ENCODE measurements at regions not wholly inside any gene's neighbourhood (a gene's known extent, or its start where the extent isn't known, plus 50 kb on each side); places are given as distances from the start of the nearest gene placed in this dataset.
"Not testable (repeated sequence)": the region's sequence is repeated elsewhere in the genome, so short reads cannot be mapped to it uniquely, and the experiment has no call there.

GRCh38 chr7:79709574-79710409, 256.3 kb upstream of the MAGI2 start:
- DNase-seq, result no peak

DNA sequence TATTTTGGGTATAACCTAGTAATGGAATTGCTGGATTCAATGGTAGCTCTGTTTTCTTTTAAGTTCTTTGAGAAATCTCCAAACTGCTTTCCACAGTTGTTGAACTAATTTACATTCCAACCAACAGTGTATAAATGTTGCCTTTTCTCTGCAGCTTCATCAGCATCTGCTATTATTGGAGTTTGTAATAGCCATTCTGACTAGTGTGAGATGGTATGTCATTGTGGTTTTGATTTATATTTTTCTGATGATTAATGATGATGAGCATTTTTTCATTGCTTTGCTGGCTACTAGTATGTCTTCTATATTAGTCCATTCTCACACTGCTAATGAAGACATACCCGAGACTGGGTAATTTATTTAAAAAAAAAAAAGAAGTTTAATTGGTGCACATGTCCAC, 248.6 kb upstream of the MAGI2 start:
- no peak for DNase-seq

DNA sequence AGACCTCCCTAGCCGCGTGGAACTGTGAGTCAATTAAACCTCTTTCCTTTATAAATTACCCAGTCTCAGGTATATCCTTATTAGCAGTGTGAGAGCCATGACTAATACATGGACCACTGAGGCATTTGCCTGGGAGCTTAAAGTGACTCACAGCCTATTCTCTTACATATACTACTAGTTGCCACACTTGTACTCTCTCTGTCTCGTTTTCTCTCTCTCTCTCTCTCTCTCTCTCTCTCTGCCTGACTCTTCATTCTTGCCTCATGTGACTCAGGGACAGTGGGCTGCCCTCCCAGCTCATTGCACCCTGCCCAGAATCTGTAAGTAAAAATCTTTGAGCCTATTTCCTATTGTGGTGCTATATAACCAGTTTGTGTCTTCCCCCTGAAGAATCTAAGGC, 238.5 kb upstream of the MAGI2 start:
- no peak for DNase-seq

GRCh38 chr7:79691074-79691473, 237.6 kb upstream of the MAGI2 start:
- no peak for DNase-seq

GRCh38 chr7:79684384-79684783, 230.9 kb upstream of the MAGI2 start:
- no peak for DNase-seq

DNA sequence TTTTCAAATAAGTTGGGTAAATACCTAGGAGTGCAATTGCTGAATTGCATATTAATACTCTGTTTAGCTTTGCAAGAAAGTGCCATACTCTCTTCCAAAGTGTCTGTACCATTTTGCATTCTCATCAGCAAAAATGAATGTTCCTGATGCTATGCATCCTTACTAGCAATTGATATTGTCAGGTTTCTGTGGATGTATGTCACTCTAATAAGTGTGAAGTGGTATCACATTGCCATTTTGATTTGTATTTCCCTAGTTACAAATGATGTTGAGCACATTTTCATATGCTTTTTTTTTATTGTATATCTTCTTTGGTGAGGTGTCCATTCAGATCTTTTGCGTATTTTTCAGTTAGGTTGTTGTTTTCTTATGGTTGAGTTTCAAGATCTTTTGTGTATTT, 230.4 kb upstream of the MAGI2 start:
- no peak for DNase-seq

GRCh38 chr7:79683185-79683890, 229.9 kb upstream of the MAGI2 start:
- no peak for DNase-seq

DNA sequence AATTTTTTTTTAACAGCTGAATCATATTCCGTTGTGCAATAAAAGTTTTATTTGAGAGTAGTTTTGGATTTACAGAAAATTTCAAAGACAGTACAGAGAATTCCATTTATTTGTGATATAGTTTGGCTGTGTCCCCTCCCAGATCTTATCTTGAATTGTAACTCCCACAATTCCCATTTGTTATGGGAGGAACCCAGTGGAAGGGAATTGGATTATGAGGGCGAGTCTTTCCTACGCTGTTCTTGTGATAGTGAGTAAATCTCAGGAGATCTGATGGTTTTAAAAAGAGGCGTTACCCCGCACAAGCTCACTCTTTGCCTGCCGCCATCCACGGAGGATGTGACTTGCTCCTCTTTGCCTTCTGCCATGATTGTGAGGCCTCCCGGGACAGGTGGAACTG, 228.0 kb upstream of the MAGI2 start:
- no peak for DNase-seq

- no peak for DNase-seq
Observed at GRCh38 chr7:79673969-79674368, 220.5 kb upstream of the MAGI2 start.

GRCh38 chr7:79673421-79673820, 220.0 kb upstream of the MAGI2 start:
- no peak for DNase-seq

DNA sequence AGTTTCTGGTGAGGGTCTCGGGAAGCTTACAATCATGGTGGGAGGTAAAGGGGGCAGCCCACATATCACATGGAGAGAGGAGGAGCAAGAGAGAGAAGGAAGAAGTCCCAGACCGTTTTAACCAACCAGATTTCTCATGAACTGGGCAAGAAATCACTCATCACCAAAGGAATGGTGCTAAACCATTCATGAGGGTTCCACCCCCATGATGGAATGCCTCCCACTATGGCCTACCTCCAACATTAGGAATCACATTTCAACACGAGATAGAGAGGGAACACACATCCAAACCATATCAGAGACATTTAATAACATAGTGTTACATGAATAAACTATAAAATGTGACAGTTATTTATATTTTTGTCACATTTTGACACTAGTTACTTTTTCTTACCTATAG, 214.8 kb upstream of the MAGI2 start:
- DNase-seq, result no peak

DNA sequence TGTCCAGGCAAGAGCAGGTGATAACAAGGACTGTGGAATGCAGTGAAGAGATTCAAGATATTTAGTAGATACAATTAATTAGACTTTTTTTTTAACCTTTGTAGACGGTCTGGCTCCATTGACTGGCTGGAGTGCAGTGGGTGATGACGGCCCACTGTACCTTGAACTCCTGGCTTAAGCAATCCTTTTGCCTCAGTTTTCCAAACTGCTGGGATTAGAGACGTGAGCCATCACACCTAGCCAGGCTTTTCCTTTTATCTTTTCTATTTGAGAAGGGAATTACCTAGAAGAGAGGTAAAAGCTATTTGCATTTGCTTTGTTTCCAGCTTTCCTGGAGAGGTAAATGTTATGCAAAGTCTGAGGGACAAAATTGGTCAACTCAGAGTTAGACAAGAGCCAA, 213.0 kb upstream of the MAGI2 start:
- DNase-seq, result no peak

- DNase-seq, result no peak
Observed at GRCh38 chr7:79664884-79665676, 211.6 kb upstream of the MAGI2 start.

DNA sequence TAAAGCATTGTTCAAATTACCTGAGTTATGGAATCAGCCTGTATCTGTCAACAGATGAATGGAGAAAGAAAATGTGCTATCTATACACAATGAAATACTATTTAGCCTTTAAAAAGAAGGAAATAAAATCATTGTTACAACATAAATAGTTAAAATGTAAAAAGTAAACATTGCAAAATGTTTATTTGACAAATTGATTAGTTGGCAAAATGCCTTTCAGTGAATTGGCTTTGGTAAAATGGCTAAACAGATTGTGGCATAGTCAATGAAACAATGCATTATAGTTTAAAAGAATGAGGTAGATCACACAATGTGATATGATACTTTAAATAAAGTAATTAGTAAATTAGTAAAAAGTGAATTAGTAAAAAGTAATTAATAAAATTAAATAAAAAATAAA, 204.8 kb upstream of the MAGI2 start:
- DNase-seq, result no peak

GRCh38 chr7:79653136-79653631, 199.7 kb upstream of the MAGI2 start:
- DNase-seq, result no peak

GRCh38 chr7:79652619-79653018, 199.2 kb upstream of the MAGI2 start:
- DNase-seq, result no peak

GRCh38 chr7:79647711-79648110, 194.2 kb upstream of the MAGI2 start:
- no peak for DNase-seq

DNA sequence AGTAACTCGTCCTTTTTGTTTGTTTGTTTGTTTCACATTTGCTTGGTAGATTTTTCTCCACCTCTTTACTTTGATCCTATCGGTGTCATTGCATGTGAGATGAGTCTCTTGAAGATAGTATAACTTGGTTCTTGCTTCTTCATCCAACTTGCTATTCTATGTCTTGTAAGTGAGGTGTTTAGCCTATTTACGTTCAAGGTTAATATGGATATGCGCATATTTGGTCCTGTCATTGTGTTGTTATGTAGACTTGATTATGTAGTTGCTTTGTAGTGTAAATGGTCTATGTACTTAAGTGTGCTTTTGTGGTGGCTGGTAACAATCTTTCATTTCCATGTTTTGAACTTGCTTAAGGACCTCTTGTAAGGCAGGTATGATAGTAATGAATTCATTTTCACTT, 192.8 kb upstream of the MAGI2 start:
- no peak for DNase-seq

DNA sequence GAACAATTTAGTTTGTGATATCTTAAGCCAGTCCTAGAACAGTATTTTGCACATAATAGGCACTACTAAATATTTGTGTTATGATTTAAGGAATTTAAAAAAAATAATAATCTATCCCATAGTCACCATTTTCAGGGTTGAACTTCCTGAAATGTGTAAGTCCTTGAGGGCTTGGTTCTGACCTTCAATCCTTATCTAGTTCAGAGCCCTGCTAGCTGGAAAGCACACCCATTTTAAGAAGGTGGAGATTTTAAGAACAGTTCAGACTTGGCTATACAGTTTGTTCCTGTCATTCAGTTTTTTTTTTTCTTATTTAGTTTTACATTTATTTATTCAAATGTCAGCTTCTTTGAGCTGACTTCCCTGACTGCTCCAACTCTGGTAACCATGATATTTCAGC, 183.4 kb upstream of the MAGI2 start:
- no peak for DNase-seq

DNA sequence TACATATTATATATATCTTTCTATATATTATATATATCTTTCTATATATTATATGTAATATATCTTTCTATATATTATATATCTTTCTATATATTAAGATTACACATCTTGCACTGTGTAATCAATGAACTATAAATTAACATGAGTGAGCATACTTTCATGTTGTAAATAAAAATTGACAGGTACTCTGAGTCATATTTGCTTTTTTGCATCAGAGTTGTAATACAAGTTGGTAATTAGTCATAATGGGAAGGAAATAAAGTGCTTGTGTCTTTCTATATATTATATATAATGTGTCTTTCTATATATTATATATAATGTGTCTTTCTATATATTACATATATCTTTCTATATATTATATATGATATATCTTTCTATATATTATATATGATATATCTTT, 172.5 kb upstream of the MAGI2 start:
- not testable (repeated sequence) for DNase-seq

- no peak for DNase-seq
Observed at GRCh38 chr7:79624336-79624735, 170.9 kb upstream of the MAGI2 start.

GRCh38 chr7:79622781-79623180, 169.3 kb upstream of the MAGI2 start:
- DNase-seq, result no peak

DNA sequence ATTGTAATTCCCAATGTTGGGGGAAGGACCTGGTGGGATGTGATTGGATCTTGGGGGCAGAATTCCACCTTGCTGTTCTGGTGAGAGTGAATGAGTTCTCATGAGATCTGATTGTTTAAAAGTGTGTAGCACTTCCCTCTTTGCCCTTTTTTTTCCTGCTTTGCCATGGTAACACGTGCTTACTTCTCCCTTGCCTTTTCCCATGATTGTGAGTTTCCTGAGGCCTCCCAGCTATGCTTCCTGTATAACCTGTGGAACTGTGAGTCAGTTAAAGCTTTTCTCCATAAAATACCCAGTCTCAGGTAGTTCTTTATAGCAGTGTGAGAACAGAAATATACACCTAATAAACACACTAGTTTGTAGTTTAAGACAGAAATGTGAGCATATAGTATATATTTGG, 166.8 kb upstream of the MAGI2 start:
- DNase-seq, result no peak

Data from hindlimb muscle (tissue), 1 donor.